ENCODE measurements at regions not wholly inside any gene's neighbourhood (a gene's known extent, or its start where the extent isn't known, plus 50 kb on each side); places are given as distances from the start of the nearest gene placed in this dataset.

DNA sequence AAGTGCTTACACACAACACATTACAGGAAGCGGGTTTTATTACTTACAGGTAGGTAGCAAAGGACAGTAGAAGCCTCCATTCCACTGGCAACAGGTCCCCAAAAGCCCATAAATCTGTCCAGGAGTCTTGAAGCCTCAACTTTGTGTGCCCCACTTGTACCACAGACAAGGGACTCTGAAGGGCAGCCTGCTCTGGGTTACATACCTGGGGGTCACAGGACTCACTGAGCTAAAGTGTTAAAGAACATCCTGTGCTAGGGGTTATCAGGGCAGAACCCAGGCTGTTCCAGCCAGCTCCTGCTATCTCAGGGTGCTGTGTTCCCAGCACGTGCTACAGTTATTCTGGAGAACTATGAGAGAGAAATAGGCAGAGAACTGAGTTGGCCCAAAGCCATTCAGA lies 230.9 kb upstream of the SLC10A2 start:
- TF ChIP-seq CTCF (IDR thresholded peaks at IDR 0.05; ENCODE audit: low read depth, low read length): no peak
- TF ChIP-seq, protein P1, sequence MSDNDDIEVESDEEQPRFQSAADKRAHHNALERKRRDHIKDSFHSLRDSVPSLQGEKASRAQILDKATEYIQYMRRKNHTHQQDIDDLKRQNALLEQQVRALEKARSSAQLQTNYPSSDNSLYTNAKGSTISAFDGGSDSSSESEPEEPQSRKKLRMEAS (IDR thresholded peaks at IDR 0.05; ENCODE audit: low read depth, low read length): no peak
- TF ChIP-seq MYC (IDR thresholded peaks at IDR 0.05; ENCODE audit: low read depth, low read length): no peak
- TF ChIP-seq POLR2A (IDR thresholded peaks at IDR 0.05; ENCODE audit: extremely low read depth, insufficient read length): no peak

All from NB4 (cell line).